ENCODE measurements at regions not wholly inside any gene's neighbourhood (a gene's known extent, or its start where the extent isn't known, plus 50 kb on each side); places are given as distances from the start of the nearest gene placed in this dataset.

GRCh38 chr5:117060099-117060498 is 485.5 kb upstream of the SEMA6A start:
- TF ChIP-seq CTCF (IDR thresholded peaks at IDR 0.05) (no peak), NR2C2 (CRISPR knock-in tag; IDR thresholded peaks at IDR 0.05) (no peak), ZNF281 (CRISPR knock-in tag; IDR thresholded peaks at IDR 0.05) (no peak), MAX (CRISPR knock-in tag; IDR thresholded peaks at IDR 0.05) (no peak), ATF1 (CRISPR knock-in tag; IDR thresholded peaks at IDR 0.05) (no peak), IRF2 (CRISPR knock-in tag; IDR thresholded peaks at IDR 0.05; ENCODE audit: borderline replicate concordance, low read depth) (no peak), ZNF232 (CRISPR knock-in tag; IDR thresholded peaks at IDR 0.05) (no peak), SP1 (CRISPR knock-in tag; conservative IDR thresholded peaks at IDR 0.05) (no peak), USF1 (CRISPR knock-in tag; IDR thresholded peaks at IDR 0.05) (no peak), NFYB (CRISPR knock-in tag; conservative IDR thresholded peaks at IDR 0.05; ENCODE audit: low read depth) (no peak), ELF4 (CRISPR knock-in tag; IDR thresholded peaks at IDR 0.05; ENCODE audit: low read depth) (no peak), KAT7 (CRISPR knock-in tag; IDR thresholded peaks at IDR 0.05; ENCODE audit: borderline replicate concordance) (no peak), ATF6 (CRISPR knock-in tag; IDR thresholded peaks at IDR 0.05) (no peak), TCF7 (CRISPR knock-in tag; IDR thresholded peaks at IDR 0.05; ENCODE audit: low read depth) (no peak)
